DND-41 (cell line): ENCODE measurements at regions not wholly inside any gene's neighbourhood (a gene's known extent, or its start where the extent isn't known, plus 50 kb on each side); places are given as distances from the start of the nearest gene placed in this dataset.

Source experiments
- ATAC-seq: fragments of 200-7000 bp; cut with Tn5 transposase; 3 replicates; pipeline ENCODE4 v1.9.1; 2021; ENCODE audit warnings: low read depth; ENCODE audit not compliant: insufficient read depth
- DNase-seq: peaks from one replicate; pipeline ENCODE4 v3.0.0-alpha.2; 2020
- H2AFZ ChIP-seq: 2 replicates; pipeline ENCODE4 v1.6.0; 2012; ENCODE audit warnings: low read depth, low read length
- H3K27ac ChIP-seq: 2 replicates; pipeline ENCODE4 v1.5.1; 2012; ENCODE audit warnings: low read length, inconsistent platforms
- H3K27me3 ChIP-seq: fragments of 200-600 bp; sonication (generic); 2 replicates; pipeline ENCODE4 v1.6.0; 2012; ENCODE audit warnings: low read length, mild to moderate bottlenecking, inconsistent platforms; ENCODE audit not compliant: insufficient read depth, poor library complexity
- H3K36me3 ChIP-seq: 2 replicates; pipeline ENCODE4 v1.5.1; 2012; ENCODE audit warnings: low read length, inconsistent platforms; ENCODE audit not compliant: insufficient read depth
- H3K4me1 ChIP-seq: 2 replicates; pipeline ENCODE4 v1.5.1; 2012; ENCODE audit warnings: mild to moderate bottlenecking, low read length; ENCODE audit not compliant: insufficient read depth
- H3K4me2 ChIP-seq: 2 replicates; pipeline ENCODE4 v1.6.0; 2012; ENCODE audit warnings: mild to moderate bottlenecking, moderate library complexity, low read length, inconsistent platforms; ENCODE audit not compliant: insufficient read depth
- H3K4me3 ChIP-seq, 2 experiments: fragments of 200-600 bp in 1 of 2; shearing (Covaris generic) in 1 of 2; 2 replicates each; pipeline ENCODE4 v1.5.1; 2012 to 2016; ENCODE audit warnings: inconsistent platforms in 2 of 2, low read length in 2 of 2, mild to moderate bottlenecking in 2 of 2, low read depth in 1 of 2, moderate library complexity in 1 of 2
- H3K79me2 ChIP-seq: 2 replicates; pipeline ENCODE4 v1.6.0; 2012; ENCODE audit warnings: low read length, inconsistent platforms; ENCODE audit not compliant: insufficient read depth
- H3K9ac ChIP-seq: 2 replicates; pipeline ENCODE4 v1.6.0; 2012; ENCODE audit warnings: low read depth, mild to moderate bottlenecking, inconsistent platforms, low read length, moderate library complexity
- H3K9me3 ChIP-seq: 2 replicates; pipeline ENCODE4 v1.5.1; 2012; ENCODE audit warnings: low read length, moderate library complexity, mild to moderate bottlenecking, inconsistent platforms; ENCODE audit not compliant: insufficient read depth, severe bottlenecking
- H4K20me1 ChIP-seq: 2 replicates; pipeline ENCODE4 v1.6.0; 2012; ENCODE audit warnings: low read length; ENCODE audit not compliant: insufficient read depth
- CTCF ChIP-seq: IDR thresholded peaks from 2 replicates; pipeline ENCODE4 v1.5.1; 2012; ENCODE audit warnings: borderline replicate concordance, low read length, moderate library complexity, mild to moderate bottlenecking; ENCODE audit not compliant: poor library complexity, severe bottlenecking; ENCODE audit errors: extremely low read depth
- EZH2 ChIP-seq: IDR thresholded peaks from 3 replicates; pipeline ENCODE4 v1.6.1; 2012; ENCODE audit warnings: borderline replicate concordance, low read depth, mild to moderate bottlenecking, moderate library complexity, low read length, inconsistent platforms; ENCODE audit not compliant: severe bottlenecking

- Histone ChIP-seq H3K27me3 (no peaks in the 10 kb centered on the region), H3K4me3 (no peak overlapping the region), H4K20me1 (no peaks in the 10 kb centered on the region), H3K36me3 (no peaks in the 10 kb centered on the region), H3K4me1 (peaks cover 12% of the 10 kb centered on the region), H3K27ac (no peak overlapping the region), H3K4me2 (no peak overlapping the region), H3K9me3 (no peaks in the 10 kb centered on the region), H3K9ac (no peak overlapping the region), H3K79me2 (no peaks in the 10 kb centered on the region), H2AFZ (no peak overlapping the region)
- TF ChIP-seq CTCF: no peak
- no peak for TF ChIP-seq EZH2
- DNase-seq: no peak
- ATAC-seq: no peak
These were observed 180.8 kb upstream of the ATP5MC3 start for GRCh38 chr2:175362331-175362730.

- TF ChIP-seq EZH2 (no peak), CTCF (no peak)
- Histone ChIP-seq H3K27ac (no peak overlapping the region), H3K4me2 (no peak overlapping the region), H3K27me3 (no peaks in the 10 kb centered on the region), H2AFZ (no peak overlapping the region), H3K9me3 (no peaks in the 10 kb centered on the region), H3K4me3 (no peak overlapping the region), H4K20me1 (no peaks in the 10 kb centered on the region), H3K79me2 (no peaks in the 10 kb centered on the region), H3K36me3 (no peaks in the 10 kb centered on the region), H3K9ac (no peak overlapping the region), H3K4me1 (peaks cover 12% of the 10 kb centered on the region)
- ATAC-seq (no peak), DNase-seq (no peak)
These were observed 178.2 kb upstream of the ATP5MC3 start for GRCh38 chr2:175359710-175360109.

- H3K27me3 ChIP-seq: no peaks in the 10 kb centered on the region
- no peak overlapping the region for H3K4me2 ChIP-seq
- H3K36me3 ChIP-seq: no peaks in the 10 kb centered on the region
- no peak overlapping the region for H2AFZ ChIP-seq
- H3K9me3 ChIP-seq: no peaks in the 10 kb centered on the region
- TF ChIP-seq CTCF: no peak
- TF ChIP-seq EZH2: no peak
- DNase-seq (no peak), ATAC-seq (no peak)
- no peaks in the 10 kb centered on the region for H4K20me1 ChIP-seq
- H3K27ac ChIP-seq: no peak overlapping the region
- H3K79me2 ChIP-seq: no peaks in the 10 kb centered on the region
- H3K9ac ChIP-seq: no peak overlapping the region
- no peak overlapping the region for H3K4me3 ChIP-seq
- H3K4me1 ChIP-seq: peaks cover 12% of the 10 kb centered on the region
These were observed 175.4 kb upstream of the ATP5MC3 start for GRCh38 chr2:175356901-175357300.

- Histone ChIP-seq H4K20me1 (no peaks in the 10 kb centered on the region), H3K79me2 (no peaks in the 10 kb centered on the region), H3K9me3 (no peaks in the 10 kb centered on the region), H3K4me1 (peaks cover 12% of the 10 kb centered on the region), H2AFZ (no peak overlapping the region), H3K4me2 (no peak overlapping the region), H3K9ac (no peak overlapping the region), H3K27ac (no peak overlapping the region), H3K36me3 (no peaks in the 10 kb centered on the region), H3K27me3 (no peaks in the 10 kb centered on the region), H3K4me3 (no peak overlapping the region)
- DNase-seq (no peak), ATAC-seq (no peak)
- TF ChIP-seq CTCF (no peak), EZH2 (no peak)
These were observed 173.7 kb upstream of the ATP5MC3 start for GRCh38 chr2:175355246-175355645.
